Dedifferentiated amniotic fluid mesenchymal stem cell (primary cell): ENCODE measurements at regions not wholly inside any gene's neighbourhood (a gene's known extent, or its start where the extent isn't known, plus 50 kb on each side); places are given as distances from the start of the nearest gene placed in this dataset.
A peak's percentile ranks its signal among the peaks of the same experiment; 100 is the strongest.

Experiments used
- DNase-seq: peaks from one replicate; pipeline ENCODE4 v3.0.0-alpha.2; 2016; ENCODE audit errors: extremely low spot score

DNA sequence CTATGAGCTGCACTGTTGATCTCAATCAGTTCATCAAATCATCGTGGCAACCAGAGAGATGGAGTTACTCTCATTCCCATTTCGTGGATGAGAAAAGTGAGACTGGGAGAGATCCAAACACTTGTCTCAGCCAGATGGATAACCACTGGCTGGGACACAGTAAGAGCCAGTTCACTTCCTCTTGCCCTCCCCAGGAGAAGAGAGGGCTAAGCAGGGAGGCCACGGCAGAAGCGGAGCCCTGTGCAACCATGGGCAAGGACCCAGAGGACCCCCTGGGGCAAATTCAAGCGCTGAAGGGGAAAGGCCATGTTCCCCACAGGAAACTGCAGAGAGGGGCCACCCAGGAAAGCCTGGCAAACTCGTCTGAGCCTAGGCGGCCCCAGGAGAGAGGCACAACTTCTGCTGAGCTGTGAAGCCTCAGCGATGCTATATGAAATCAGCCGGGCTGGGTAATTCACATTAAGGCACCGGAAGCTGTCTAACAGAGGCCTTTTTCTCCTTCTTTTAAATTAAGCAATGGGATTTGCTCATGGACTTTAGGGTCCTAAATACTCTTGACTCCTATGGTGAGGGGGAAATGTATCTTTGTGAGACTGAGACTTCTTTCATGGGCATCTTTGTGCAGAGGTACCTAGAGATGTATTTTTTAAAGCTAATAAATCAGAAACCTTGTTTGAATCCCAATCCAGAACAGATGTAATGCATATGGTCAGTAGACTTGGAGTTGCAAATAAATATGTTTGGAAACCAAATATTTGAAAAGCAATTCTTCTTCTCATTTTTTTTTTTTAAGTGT is 137.1 kb upstream of the SMIM23 start:
- no peak for DNase-seq

GRCh38 chr5:171649075-171649401 is 136.6 kb upstream of the SMIM23 start:
- peak; percentile 37 for DNase-seq

- no peak for DNase-seq
Observed at GRCh38 chr5:171650597-171650996, 135.0 kb upstream of the SMIM23 start.

- no peak for DNase-seq
Observed at GRCh38 chr5:171651102-171651501, 134.5 kb upstream of the SMIM23 start.

GRCh38 chr5:171654881-171655280 is 130.7 kb upstream of the SMIM23 start:
- DNase-seq: no peak

DNA sequence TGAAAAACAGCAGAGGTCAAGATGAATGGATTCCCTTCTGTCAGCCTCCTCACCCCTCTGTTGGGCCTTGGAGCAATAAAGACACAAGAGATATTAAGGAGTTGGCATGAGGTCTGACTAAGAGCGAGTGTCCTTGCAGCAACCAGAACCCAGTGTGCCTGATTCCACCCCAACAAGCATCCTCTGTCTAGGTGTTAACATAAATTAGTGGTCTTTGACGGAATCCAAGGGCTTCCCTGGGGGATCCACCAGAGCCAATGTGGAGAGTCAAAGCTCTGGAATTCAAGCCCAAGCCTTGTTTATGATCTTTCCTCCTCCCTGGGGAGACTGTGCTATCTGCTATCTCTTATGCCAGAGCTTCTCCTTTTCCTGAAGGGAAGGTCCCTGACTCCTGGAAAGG is 128.1 kb upstream of the SMIM23 start:
- DNase-seq: no peak

DNA sequence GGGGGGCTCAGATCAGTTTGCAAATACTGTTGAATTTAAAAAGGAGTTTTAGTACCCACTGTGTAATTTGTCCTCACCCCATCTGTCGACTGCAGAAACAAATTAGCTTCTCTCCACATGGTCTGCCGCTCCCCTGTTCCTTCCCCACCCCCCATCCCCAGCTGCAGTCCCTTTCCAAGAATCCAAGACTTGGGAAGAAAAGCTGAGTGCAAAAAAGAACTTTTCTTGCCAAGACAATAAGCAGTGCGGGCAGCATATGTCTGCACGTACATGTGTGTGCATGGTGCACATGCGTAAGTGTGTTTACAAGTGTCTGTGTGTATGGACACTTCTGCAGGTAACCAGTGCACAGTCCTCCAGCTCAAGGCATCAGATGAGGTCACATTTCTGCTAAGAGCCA is 125.7 kb upstream of the SMIM23 start:
- no peak for DNase-seq

DNA sequence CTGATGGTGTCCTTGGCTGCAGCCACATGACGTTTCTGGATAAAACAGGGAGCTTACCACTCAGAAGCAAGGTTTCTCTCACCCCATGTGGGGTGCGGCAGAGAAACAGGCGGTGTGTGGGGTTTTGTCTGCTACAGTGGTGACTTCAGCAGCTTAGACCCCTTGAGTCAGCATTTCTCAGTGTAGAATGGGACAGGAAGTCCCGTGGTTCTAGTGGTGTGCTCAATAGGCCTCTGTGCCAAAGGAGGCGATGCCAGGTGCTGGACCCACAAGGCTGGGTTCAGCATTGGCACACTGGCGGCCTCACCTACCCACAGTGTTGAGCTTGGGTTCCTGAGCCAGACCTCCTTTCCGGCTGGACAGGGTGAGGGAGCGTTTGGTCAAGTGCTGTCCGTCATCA is 125.2 kb upstream of the SMIM23 start:
- no peak for DNase-seq

GRCh38 chr5:171661143-171661542 is 124.5 kb upstream of the SMIM23 start:
- no peak for DNase-seq

- no peak for DNase-seq
Observed at GRCh38 chr5:171663311-171664085, 122.1 kb upstream of the SMIM23 start.

GRCh38 chr5:171664489-171664888 is 121.1 kb upstream of the SMIM23 start:
- no peak for DNase-seq

- DNase-seq: no peak
Observed at GRCh38 chr5:171666815-171667214, 118.8 kb upstream of the SMIM23 start.

DNA sequence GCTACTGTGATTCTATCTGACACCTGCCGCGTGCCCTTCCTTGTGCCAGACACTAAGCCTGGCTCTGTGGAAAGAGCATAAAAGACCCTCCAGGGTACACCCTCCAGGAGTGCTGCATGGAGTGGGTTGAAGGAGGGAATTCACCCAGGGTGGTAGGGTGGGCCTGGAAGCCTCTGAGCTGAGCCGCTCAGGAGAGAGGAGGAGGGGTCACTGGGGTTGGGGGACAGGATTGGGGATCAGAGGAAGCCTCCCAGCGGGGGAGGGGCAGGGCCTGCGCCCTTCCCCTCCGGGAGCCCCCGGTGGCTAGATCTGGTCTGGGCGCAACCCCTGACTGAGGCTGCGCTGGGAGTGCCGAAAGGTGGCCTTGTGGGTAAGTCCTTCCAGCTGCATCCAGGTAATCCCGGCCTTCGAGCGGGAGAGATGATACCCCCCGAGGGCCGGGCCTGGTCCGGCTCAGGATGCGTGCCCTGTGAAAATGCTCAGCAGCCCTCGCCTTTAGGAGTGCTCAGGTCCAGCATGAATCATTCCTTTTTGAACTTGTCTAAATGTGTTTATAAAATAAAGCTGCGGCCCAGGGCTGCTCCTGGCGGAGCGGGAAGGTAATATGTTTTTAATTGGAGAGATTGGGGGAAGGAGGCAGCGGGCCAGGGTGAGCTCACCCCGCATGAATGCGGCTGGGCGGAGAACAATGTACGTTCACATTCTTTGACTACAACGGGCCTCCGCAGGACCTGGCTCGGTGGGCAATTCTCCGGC is 118.1 kb upstream of the SMIM23 start:
- DNase-seq: peak; percentile 70

DNA sequence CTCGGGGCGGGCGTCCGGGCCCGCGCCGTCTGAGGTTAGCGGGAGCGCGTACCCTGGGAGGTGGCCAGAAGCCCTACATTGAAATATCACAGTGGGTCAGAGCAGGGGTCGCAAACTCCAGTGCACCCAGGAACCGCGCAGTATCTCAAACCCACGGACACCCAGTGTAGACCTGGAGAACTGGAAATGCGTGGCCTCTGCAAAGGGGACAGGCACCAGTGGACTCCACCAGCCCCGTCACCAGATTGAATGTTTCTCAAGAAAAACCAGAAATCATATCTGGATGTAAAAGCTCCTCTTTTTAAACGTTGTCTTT is 117.6 kb upstream of the SMIM23 start:
- DNase-seq: no peak

GRCh38 chr5:171669571-171669970 is 116.0 kb upstream of the SMIM23 start:
- DNase-seq: no peak

DNA sequence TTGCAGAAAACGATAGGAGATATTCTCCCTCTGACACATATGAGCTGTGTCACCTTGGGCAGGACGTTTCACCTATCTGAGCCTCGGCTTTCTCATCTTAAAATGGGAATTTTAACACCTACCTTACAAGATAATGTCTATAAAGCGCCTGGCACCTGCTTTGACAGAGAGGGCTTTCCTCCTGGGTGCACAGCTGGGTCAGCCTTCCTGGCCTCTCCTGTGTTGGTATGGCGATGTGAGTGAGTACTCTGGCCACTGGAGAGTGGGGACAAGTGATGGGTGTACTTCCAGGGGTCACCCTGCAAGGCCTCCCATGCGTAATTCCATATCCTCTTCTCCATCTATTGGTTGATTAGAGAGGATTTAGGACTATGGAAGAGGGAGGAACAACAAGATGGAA is 113.1 kb upstream of the SMIM23 start:
- no peak for DNase-seq

GRCh38 chr5:171673328-171673727 is 112.3 kb upstream of the SMIM23 start:
- no peak for DNase-seq

DNA sequence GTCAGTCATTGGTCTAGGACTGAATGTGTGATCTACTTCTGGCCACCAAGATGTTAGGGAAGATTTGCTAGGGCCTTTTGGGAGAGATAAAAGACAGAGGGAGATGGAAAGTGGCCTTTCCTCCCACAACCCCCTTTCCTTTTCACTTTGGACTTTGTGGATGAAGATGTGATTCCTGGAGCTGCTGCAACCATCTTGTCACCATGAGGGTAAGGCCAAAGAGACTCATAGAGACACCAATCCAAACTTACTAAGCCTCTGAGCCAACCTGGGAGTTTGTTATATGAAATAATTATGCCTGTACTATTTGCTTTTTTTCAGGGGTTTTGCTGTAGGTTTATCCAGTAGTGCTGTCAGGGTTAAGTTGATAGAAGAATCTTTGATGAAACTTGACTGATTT is 111.8 kb upstream of the SMIM23 start:
- no peak for DNase-seq

- DNase-seq: no peak
Observed at GRCh38 chr5:171675511-171675910, 110.1 kb upstream of the SMIM23 start.

- no peak for DNase-seq
Observed at GRCh38 chr5:171676286-171676944, 109.2 kb upstream of the SMIM23 start.

GRCh38 chr5:171678646-171679045 is 107.0 kb upstream of the SMIM23 start:
- no peak for DNase-seq

DNA sequence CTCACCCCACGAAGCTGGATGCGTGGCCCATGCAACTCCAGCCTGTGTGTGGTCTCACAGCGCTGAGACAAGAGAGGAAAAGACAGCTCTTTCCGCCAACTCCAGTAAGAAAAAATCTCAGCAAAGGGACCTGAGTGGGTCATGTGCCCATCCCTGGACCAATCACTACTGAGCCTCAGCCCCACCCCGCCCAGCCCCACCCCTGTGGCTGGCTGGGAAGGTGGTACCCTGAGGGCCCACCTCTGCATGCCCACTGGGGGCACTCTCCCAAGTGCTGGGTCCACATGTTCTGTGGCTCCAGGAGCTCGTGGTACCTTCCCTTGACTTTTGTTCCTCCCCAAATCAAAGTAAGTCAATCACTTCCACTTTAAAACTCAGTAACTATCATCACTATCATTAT is 105.1 kb upstream of the SMIM23 start:
- DNase-seq: no peak
